ENCODE measurements at regions not wholly inside any gene's neighbourhood (a gene's known extent, or its start where the extent isn't known, plus 50 kb on each side); places are given as distances from the start of the nearest gene placed in this dataset.
A peak's percentile ranks its signal among the peaks of the same experiment; 100 is the strongest.

GRCh38 chr7:85764034-85764433 is 577.2 kb upstream of the SEMA3D start:
- Histone ChIP-seq H3K27ac (no peak overlapping the region), H3K36me3 (no peaks in the 10 kb centered on the region), H3K4me1 (ENCODE audit: control insufficient read depth in 1 of 2, insufficient read depth in 1 of 2, low read depth in 1 of 2, low read length in 1 of 2) (no peaks in the 10 kb centered on the region), H3K9me3 (no peaks in the 10 kb centered on the region), H3K4me3 (ENCODE audit: low read depth in 1 of 2, low read length in 1 of 2) (no peak overlapping the region), H3K27me3 (no peaks in the 10 kb centered on the region)
- no peak for TF ChIP-seq CTCF (IDR thresholded peaks at IDR 0.05)

- Histone ChIP-seq H3K4me1 (ENCODE audit: control insufficient read depth in 1 of 2, insufficient read depth in 1 of 2, low read depth in 1 of 2, low read length in 1 of 2) (no peaks in the 10 kb centered on the region), H3K36me3 (no peaks in the 10 kb centered on the region), H3K27ac (no peak overlapping the region), H3K4me3 (ENCODE audit: low read depth in 1 of 2, low read length in 1 of 2) (no peak overlapping the region), H3K27me3 (no peaks in the 10 kb centered on the region), H3K9me3 (no peaks in the 10 kb centered on the region)
- no peak for TF ChIP-seq CTCF (IDR thresholded peaks at IDR 0.05)
These were observed 570.5 kb upstream of the SEMA3D start for GRCh38 chr7:85757348-85757747.

- no peak overlapping the region for H3K27ac ChIP-seq
- H3K9me3 ChIP-seq: peaks cover 5% of the 10 kb centered on the region
- H3K4me3 ChIP-seq (ENCODE audit: low read depth in 1 of 2, low read length in 1 of 2): no peak overlapping the region
- H3K4me1 ChIP-seq (ENCODE audit: control insufficient read depth in 1 of 2, insufficient read depth in 1 of 2, low read depth in 1 of 2, low read length in 1 of 2): no peaks in the 10 kb centered on the region
- H3K27me3 ChIP-seq: no peaks in the 10 kb centered on the region
- peak; percentile 45 for TF ChIP-seq CTCF (IDR thresholded peaks at IDR 0.05)
- no peaks in the 10 kb centered on the region for H3K36me3 ChIP-seq
These were observed 563.6 kb upstream of the SEMA3D start for GRCh38 chr7:85750454-85750949.

GRCh38 chr7:85749696-85750453 is 563.0 kb upstream of the SEMA3D start:
- H3K4me3 ChIP-seq (ENCODE audit: low read depth in 1 of 2, low read length in 1 of 2): no peak overlapping the region
- H3K27ac ChIP-seq: no peak overlapping the region
- H3K9me3 ChIP-seq: peaks cover 5% of the 10 kb centered on the region
- no peaks in the 10 kb centered on the region for H3K4me1 ChIP-seq (ENCODE audit: control insufficient read depth in 1 of 2, insufficient read depth in 1 of 2, low read depth in 1 of 2, low read length in 1 of 2)
- no peak for TF ChIP-seq CTCF (IDR thresholded peaks at IDR 0.05)
- no peaks in the 10 kb centered on the region for H3K27me3 ChIP-seq
- no peaks in the 10 kb centered on the region for H3K36me3 ChIP-seq

- Histone ChIP-seq H3K36me3 (no peaks in the 10 kb centered on the region), H3K4me1 (ENCODE audit: control insufficient read depth in 1 of 2, insufficient read depth in 1 of 2, low read depth in 1 of 2, low read length in 1 of 2) (no peaks in the 10 kb centered on the region), H3K4me3 (ENCODE audit: low read depth in 1 of 2, low read length in 1 of 2) (no peak overlapping the region), H3K9me3 (peaks cover 5% of the 10 kb centered on the region), H3K27ac (no peak overlapping the region), H3K27me3 (no peaks in the 10 kb centered on the region)
- no peak for TF ChIP-seq CTCF (IDR thresholded peaks at IDR 0.05)
These were observed 562.0 kb upstream of the SEMA3D start for GRCh38 chr7:85748861-85749260.

Measured in neutrophil (primary cell).